ENCODE measurements at regions not wholly inside any gene's neighbourhood (a gene's known extent, or its start where the extent isn't known, plus 50 kb on each side); places are given as distances from the start of the nearest gene placed in this dataset.

DNA sequence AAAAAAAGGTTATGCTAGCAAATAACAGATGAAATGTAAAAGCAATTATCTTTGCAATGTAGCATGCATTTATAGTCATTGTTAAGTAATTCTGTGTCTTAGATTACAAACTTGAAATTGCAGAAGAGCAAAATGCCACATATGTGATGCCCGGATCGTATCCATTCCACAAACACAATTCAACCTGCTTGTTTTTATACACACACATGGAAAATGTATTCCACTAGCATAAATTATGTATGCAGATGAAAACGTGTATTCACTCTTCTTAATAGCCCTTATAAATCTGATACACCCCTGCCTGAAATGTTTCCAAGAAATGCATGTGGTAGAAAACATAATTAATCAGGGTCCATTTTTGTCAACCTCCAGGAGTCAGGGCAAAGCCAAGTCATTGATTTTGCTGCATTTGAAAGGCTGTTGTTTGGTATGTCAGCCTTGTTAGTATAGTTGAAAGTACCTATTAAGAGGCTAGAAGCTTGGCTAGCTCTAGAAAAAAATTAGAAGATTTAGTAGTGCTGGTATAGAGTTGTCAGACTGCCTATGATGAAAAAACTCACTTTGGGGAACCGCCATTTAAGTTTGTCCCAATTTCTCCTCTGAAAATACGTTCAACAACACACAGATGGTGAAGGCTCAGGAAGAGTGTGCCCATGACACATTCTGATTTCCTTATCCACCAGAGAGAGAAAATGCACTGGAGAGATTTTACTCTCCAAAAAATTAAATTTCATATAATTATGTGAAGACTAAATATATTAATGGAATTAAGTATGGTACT lies 69.2 kb upstream of the TMC3 start:
- TF ChIP-seq POLR2AphosphoS5 (IDR thresholded peaks at IDR 0.05) (no peak), CTCF (IDR thresholded peaks at IDR 0.05) (no peak)

Data from gastroesophageal sphincter (tissue), 3 donors.